Thyroid gland (tissue), 4 donors: ENCODE measurements at regions not wholly inside any gene's neighbourhood (a gene's known extent, or its start where the extent isn't known, plus 50 kb on each side); places are given as distances from the start of the nearest gene placed in this dataset.

ENCODE experiments used
- DNase-seq, 2 donors: peaks; one replicate each; pipeline ENCODE4 v3.0.0-alpha.2; 2019
- H3K27ac ChIP-seq, 3 donors: fragments of 200-600 bp; sonication (generic); 1 replicate in 2 of 3; 2 replicates in 1 of 3; pipeline ENCODE4 v1.5.1; 2016 to 2019; ENCODE audit warnings: mild to moderate bottlenecking in 1 of 3, moderate library complexity in 1 of 3
- H3K27me3 ChIP-seq: fragments of 200-600 bp; sonication (generic); one replicate; pipeline ENCODE4 v1.5.1; 2019
- H3K36me3 ChIP-seq, 2 donors: fragments of 200-600 bp; sonication (generic); one replicate each; pipeline ENCODE4 v1.5.1; 2016 to 2019
- H3K4me1 ChIP-seq, 2 donors: fragments of 200-600 bp; sonication (generic); one replicate each; pipeline ENCODE4 v1.5.1; 2017 to 2019
- H3K4me3 ChIP-seq, 3 donors: fragments of 200-600 bp; sonication (generic); replicated peaks in 1 of 3; 1 replicate in 2 of 3; 2 replicates in 1 of 3; pipeline ENCODE4 v1.5.1; 2016; ENCODE audit warnings: mild to moderate bottlenecking in 1 of 3
- H3K9me3 ChIP-seq: fragments of 200-600 bp; sonication (generic); one replicate; pipeline ENCODE4 v1.5.1; 2017
- CTCF ChIP-seq, 6 experiments: fragments of 200-600 bp in 3 of 6; fragments of 450-650 bp in 3 of 6; sonication (generic) in 3 of 6; IDR thresholded peaks; one replicate each; pipeline ENCODE4 v1.5.1; 2016 to 2019; ENCODE audit warnings: antibody characterized with exemption in 6 of 6, mild to moderate bottlenecking in 2 of 6, inconsistent platforms in 1 of 6, moderate library complexity in 1 of 6
- POLR2A ChIP-seq, 2 donors: fragments of 450-650 bp; IDR thresholded peaks; one replicate each; pipeline ENCODE4 v1.6.1; 2017; ENCODE audit warnings: antibody characterized with exemption in 2 of 2, mild to moderate bottlenecking in 2 of 2, moderate library complexity in 1 of 2
- WGBS, 2 donors: methylation state at CpG; one replicate each; pipeline ENCODE4 v1.1.5; 2017; 5-methylcytosine and 5-hydroxymethylcytosine counted together
- intact Hi-C: fragments of 100-400 bp; cut with DNase I; formaldehyde crosslinking; loops from one replicate; pipeline ENCODE4 v1.15.1; 2023

DNA sequence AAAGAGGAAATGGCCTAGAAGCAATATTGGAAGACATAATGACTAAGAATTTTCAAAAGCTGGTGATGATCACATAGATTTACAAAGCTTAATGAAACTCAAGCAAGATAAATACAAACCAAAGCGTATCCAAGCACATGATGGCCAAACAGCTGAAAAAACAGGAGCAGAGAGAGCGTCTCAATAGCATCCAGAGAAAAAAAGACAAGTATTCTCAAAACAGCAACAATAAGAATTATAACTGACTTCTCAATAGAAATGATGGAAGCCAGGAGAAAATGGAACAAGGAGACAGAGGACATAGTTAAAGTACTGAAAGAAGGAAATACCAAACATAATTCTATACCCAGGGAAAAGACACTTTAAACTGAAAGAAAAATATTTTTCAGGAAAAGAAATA lies 437.2 kb upstream of the TNP1 start:
- Histone ChIP-seq H3K4me3 (no peak overlapping the region), H3K27me3 (no peaks in the 10 kb centered on the region), H3K9me3 (no peaks in the 10 kb centered on the region), H3K36me3 (no peaks in the 10 kb centered on the region), H3K27ac (no peak overlapping the region), H3K4me1 (no peaks in the 10 kb centered on the region)
- DNase-seq, result no peak
- TF ChIP-seq CTCF (IDR thresholded peaks at IDR 0.05), result no peak
- no peak for TF ChIP-seq POLR2A (IDR thresholded peaks at IDR 0.05)
- WGBS, 2 donors, result 90 to 95% methylated on average over 2 of the region's 2 CpGs
- intact Hi-C loops, result no loop called here

DNA sequence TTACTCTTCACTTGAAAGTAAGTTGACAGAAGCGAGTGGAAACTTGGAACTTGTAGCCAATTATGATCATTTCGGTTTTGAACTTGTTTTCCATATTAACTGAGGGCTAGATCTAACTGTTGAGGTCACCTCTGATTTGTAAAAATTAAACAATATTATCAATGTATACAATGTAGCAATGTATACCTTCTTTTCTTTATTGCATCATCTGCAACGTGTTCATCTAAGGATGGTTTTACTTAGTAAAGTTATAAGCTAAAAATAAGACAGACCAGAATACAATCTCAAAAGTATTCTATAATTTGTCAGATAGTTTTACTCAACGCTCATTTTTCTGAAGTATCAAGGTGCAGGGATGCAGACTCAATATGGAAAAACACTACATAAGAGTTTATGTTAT lies 435.0 kb upstream of the TNP1 start:
- 81 to 96% methylated on average over 4 of the region's 4 CpGs for WGBS, 2 donors
- Histone ChIP-seq H3K4me1 (peaks cover 0 to 4% of the 10 kb centered on the region in 2 donors), H3K4me3 (no peak overlapping the region), H3K9me3 (no peaks in the 10 kb centered on the region), H3K27ac (no peak overlapping the region), H3K36me3 (no peaks in the 10 kb centered on the region), H3K27me3 (no peaks in the 10 kb centered on the region)
- intact Hi-C loops, result no loop called here
- DNase-seq, result no peak
- TF ChIP-seq POLR2A (IDR thresholded peaks at IDR 0.05), result no peak
- TF ChIP-seq CTCF (IDR thresholded peaks at IDR 0.05), result no peak

GRCh38 chr2:217294211-217294610 lies 434.3 kb upstream of the TNP1 start:
- H3K27ac ChIP-seq, result no peak overlapping the region
- intact Hi-C loops, result no loop called here
- H3K36me3 ChIP-seq, result no peaks in the 10 kb centered on the region
- peaks cover 0 to 10% of the 10 kb centered on the region in 2 donors for H3K4me1 ChIP-seq
- TF ChIP-seq POLR2A (IDR thresholded peaks at IDR 0.05), result no peak
- TF ChIP-seq CTCF (IDR thresholded peaks at IDR 0.05), result no peak
- no peak overlapping the region for H3K4me3 ChIP-seq
- no peaks in the 10 kb centered on the region for H3K9me3 ChIP-seq
- no peaks in the 10 kb centered on the region for H3K27me3 ChIP-seq
- WGBS, 2 donors, result 88% methylated on average over 2 of the region's 2 CpGs
- DNase-seq, result no peak

- WGBS, 2 donors, result 85 to 89% methylated on average over 3 of the region's 3 CpGs
These were observed 433.7 kb upstream of the TNP1 start for GRCh38 chr2:217293607-217294006.

DNA sequence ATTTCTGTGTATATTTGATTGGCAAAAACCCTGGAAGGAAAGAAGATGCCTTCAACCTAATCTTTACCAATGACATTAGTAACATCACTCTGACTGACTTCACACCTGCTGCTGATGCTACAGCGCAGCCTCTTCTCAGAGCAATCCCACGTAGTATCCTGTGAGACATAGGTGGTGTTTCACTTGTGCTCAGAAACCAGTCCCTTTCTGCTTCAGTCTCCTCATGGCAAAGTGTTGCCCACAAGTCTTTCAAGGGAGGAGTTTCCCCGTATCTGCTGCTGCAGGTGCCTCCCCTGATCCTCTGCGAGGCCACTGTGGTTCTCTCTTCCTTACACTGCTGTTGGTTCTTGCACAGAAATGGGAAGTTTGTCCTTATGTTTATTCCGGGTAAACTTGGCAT lies 433.2 kb upstream of the TNP1 start:
- intact Hi-C loops, result no loop called here
- Histone ChIP-seq H3K27ac (no peak overlapping the region), H3K27me3 (no peaks in the 10 kb centered on the region), H3K4me1 (peaks cover 0 to 14% of the 10 kb centered on the region in 2 donors), H3K9me3 (no peaks in the 10 kb centered on the region), H3K36me3 (no peaks in the 10 kb centered on the region), H3K4me3 (no peak overlapping the region)
- TF ChIP-seq CTCF (IDR thresholded peaks at IDR 0.05), result no peak
- no peak for TF ChIP-seq POLR2A (IDR thresholded peaks at IDR 0.05)
- DNase-seq, result no peak
- WGBS, 2 donors, result 88 to 92% methylated on average over 5 of the region's 5 CpGs

More at GRCh38 chr2:217293607-217294006, 433.7 kb upstream of the TNP1 start:
- intact Hi-C loops, result no loop called here
- H3K27ac ChIP-seq, result no peak overlapping the region
- H3K27me3 ChIP-seq, result no peaks in the 10 kb centered on the region
- no peak for DNase-seq
- peaks cover 0 to 14% of the 10 kb centered on the region in 2 donors for H3K4me1 ChIP-seq
- no peaks in the 10 kb centered on the region for H3K9me3 ChIP-seq
- TF ChIP-seq POLR2A (IDR thresholded peaks at IDR 0.05) (no peak), CTCF (IDR thresholded peaks at IDR 0.05) (no peak)
- H3K36me3 ChIP-seq, result no peaks in the 10 kb centered on the region
- H3K4me3 ChIP-seq, result no peak overlapping the region
